GM10266 (cell line): ENCODE measurements at regions not wholly inside any gene's neighbourhood (a gene's known extent, or its start where the extent isn't known, plus 50 kb on each side); places are given as distances from the start of the nearest gene placed in this dataset.

ENCODE experiments used
- DNase-seq: peaks from one replicate; pipeline ENCODE4 v3.0.0; 2012; ENCODE audit errors: extremely low spot score
- CTCF ChIP-seq: IDR thresholded peaks from 2 replicates; pipeline ENCODE4 v1.5.1; 2012; ENCODE audit warnings: mild to moderate bottlenecking, low read depth; ENCODE audit not compliant: control insufficient read depth, insufficient read depth; ENCODE audit errors: missing control alignments

- TF ChIP-seq CTCF, result no peak
- DNase-seq, result no peak
Measured at GRCh38 chr4:186775902-186776301, 52.2 kb upstream of the FAT1 start.

- DNase-seq, result no peak
- no peak for TF ChIP-seq CTCF
Measured at GRCh38 chr4:186778134-186778533, 54.5 kb upstream of the FAT1 start.

- no peak for TF ChIP-seq CTCF
- no peak for DNase-seq
Measured at GRCh38 chr4:186780291-186781031, 56.8 kb upstream of the FAT1 start.

GRCh38 chr4:186781032-186781917, 57.6 kb upstream of the FAT1 start:
- TF ChIP-seq CTCF, result no peak
- DNase-seq, result no peak

GRCh38 chr4:186782302-186782701, 58.6 kb upstream of the FAT1 start:
- TF ChIP-seq CTCF, result no peak
- no peak for DNase-seq

- DNase-seq, result no peak
- no peak for TF ChIP-seq CTCF
Measured at GRCh38 chr4:186787536-186787935, 63.9 kb upstream of the FAT1 start.

GRCh38 chr4:186789651-186790050, 66.0 kb upstream of the FAT1 start:
- no peak for DNase-seq

More at GRCh38 chr4:186789651-186790050, 66.0 kb upstream of the FAT1 start:
- no peak for TF ChIP-seq CTCF
